Panc1 (cell line): ENCODE measurements at regions not wholly inside any gene's neighbourhood (a gene's known extent, or its start where the extent isn't known, plus 50 kb on each side); places are given as distances from the start of the nearest gene placed in this dataset.

Experiments used
- ATAC-seq: fragments of 200-7000 bp; cut with Tn5 transposase; 2 replicates; pipeline ENCODE4 v1.9.1; 2020; ENCODE audit warnings: mild to moderate bottlenecking, moderate library complexity
- BruUV-seq: library from RNA; stranded (reverse); fragments of 400-500 nt; replicated peaks from 2 replicates; lab custom pipeline; 2021; lab: Mats Ljungman, UMichigan
- CTCF ChIA-PET: fragments of 300-600 bp; sonication (Branson Sonifier 250); formaldehyde crosslinking; loops from one replicate; lab custom pipeline; 2022; ENCODE audit warnings: antibody characterized with exemption; lab: Charles Lee
- POLR2A ChIA-PET: fragments of 300-600 bp; sonication (Branson Sonifier 250); formaldehyde crosslinking; loops from one replicate; lab custom pipeline; 2022; ENCODE audit warnings: antibody characterized with exemption; lab: Charles Lee
- DNase-seq: peaks from one replicate; pipeline ENCODE4 v3.0.0-alpha.2; 2010; ENCODE audit warnings: low read depth, low spot score
- H3K27ac ChIP-seq: 2 replicates; pipeline ENCODE4 v1.5.1; 2011; ENCODE audit warnings: mild to moderate bottlenecking, low read length, inconsistent platforms
- H3K27me3 ChIP-seq: fragments of 200-500 bp; sonication (Bioruptor generic); 2 replicates; pipeline ENCODE4 v1.6.0; 2014; ENCODE audit warnings: low read length, inconsistent platforms; ENCODE audit not compliant: control insufficient read depth, insufficient read depth
- H3K36me3 ChIP-seq: fragments of 200-500 bp; sonication (Bioruptor generic); 2 replicates; pipeline ENCODE4 v1.5.1; 2014; ENCODE audit warnings: inconsistent platforms, mild to moderate bottlenecking, low read length, moderate library complexity; ENCODE audit not compliant: control insufficient read depth, insufficient read depth
- H3K4me1 ChIP-seq: 2 replicates; pipeline ENCODE4 v1.5.1; 2011; ENCODE audit warnings: inconsistent platforms, mild to moderate bottlenecking, low read length, moderate library complexity; ENCODE audit not compliant: control insufficient read depth, insufficient read depth
- H3K4me3 ChIP-seq, 2 experiments: 2 replicates each; pipeline ENCODE4 v1.5.1; 2011 to 2012; ENCODE audit warnings: low read depth in 2 of 2, low read length in 2 of 2, mild to moderate bottlenecking in 2 of 2, inconsistent platforms in 1 of 2, moderate library complexity in 1 of 2
- H3K9me3 ChIP-seq: fragments of 200-500 bp; sonication (Bioruptor generic); 2 replicates; pipeline ENCODE4 v1.5.1; 2014; ENCODE audit warnings: low read depth, mild to moderate bottlenecking, inconsistent platforms, low read length, moderate library complexity; ENCODE audit not compliant: control insufficient read depth, insufficient read depth
- POLR2AphosphoS5 ChIP-seq: IDR thresholded peaks from 2 replicates; pipeline ENCODE4 v1.6.1; 2012; ENCODE audit warnings: mild to moderate bottlenecking, low read depth, low read length, moderate library complexity
- SIN3A ChIP-seq: IDR thresholded peaks from 2 replicates; pipeline ENCODE4 v1.6.1; 2012; ENCODE audit warnings: low read depth, mild to moderate bottlenecking, low read length, moderate library complexity, borderline replicate concordance; ENCODE audit not compliant: insufficient read depth
- TCF7L2 ChIP-seq: IDR thresholded peaks from 2 replicates; pipeline ENCODE4 v1.6.1; 2011; ENCODE audit warnings: mild to moderate bottlenecking, low read depth, low read length, inconsistent platforms
- in situ Hi-C: cut with HindIII; loops from 2 replicates; pipeline ENCODE4 v1.10.0; 2016; ENCODE audit warnings: low sequenced_read_pairs, low pct_unique_long_range_greater_than_20kb
- intact Hi-C: fragments of 100-400 bp; cut with micrococcal nuclease; formaldehyde crosslinking; loops from one replicate; pipeline ENCODE4 v1.10.0; 2022; ENCODE audit not compliant: unreplicated experiment
- TF ChIP-seq, protein P1 (sequence below), 2 experiments: IDR thresholded peaks; 2 replicates each; pipeline ENCODE4 v1.6.1; 2011 to 2012; ENCODE audit warnings: low read depth in 2 of 2, control low read depth in 1 of 2, low read length in 1 of 2, mild to moderate bottlenecking in 1 of 2, moderate library complexity in 1 of 2; ENCODE audit not compliant: insufficient read depth in 1 of 2
- TF ChIP-seq, protein P2 (sequence below): fragments of 450-650 bp; IDR thresholded peaks from 2 replicates; pipeline ENCODE4 v1.5.1; 2017; ENCODE audit warnings: mild to moderate bottlenecking

GRCh38 chr4:126136922-126137781 is 822.4 kb downstream of the FAT4 start:
- POLR2A ChIA-PET, result no interaction called here
- DNase-seq (no peak), ATAC-seq (no peak)
- Histone ChIP-seq H3K36me3 (no peaks in the 10 kb centered on the region), H3K27me3 (no peaks in the 10 kb centered on the region), H3K4me3 (no peak overlapping the region), H3K4me1 (no peaks in the 10 kb centered on the region), H3K27ac (no peak overlapping the region), H3K9me3 (no peaks in the 10 kb centered on the region)
- intact Hi-C loops, result no loop called here
- BruUV-seq, result no TSS peak
- CTCF ChIA-PET, result no interaction called here
- TF ChIP-seq, protein P1, sequence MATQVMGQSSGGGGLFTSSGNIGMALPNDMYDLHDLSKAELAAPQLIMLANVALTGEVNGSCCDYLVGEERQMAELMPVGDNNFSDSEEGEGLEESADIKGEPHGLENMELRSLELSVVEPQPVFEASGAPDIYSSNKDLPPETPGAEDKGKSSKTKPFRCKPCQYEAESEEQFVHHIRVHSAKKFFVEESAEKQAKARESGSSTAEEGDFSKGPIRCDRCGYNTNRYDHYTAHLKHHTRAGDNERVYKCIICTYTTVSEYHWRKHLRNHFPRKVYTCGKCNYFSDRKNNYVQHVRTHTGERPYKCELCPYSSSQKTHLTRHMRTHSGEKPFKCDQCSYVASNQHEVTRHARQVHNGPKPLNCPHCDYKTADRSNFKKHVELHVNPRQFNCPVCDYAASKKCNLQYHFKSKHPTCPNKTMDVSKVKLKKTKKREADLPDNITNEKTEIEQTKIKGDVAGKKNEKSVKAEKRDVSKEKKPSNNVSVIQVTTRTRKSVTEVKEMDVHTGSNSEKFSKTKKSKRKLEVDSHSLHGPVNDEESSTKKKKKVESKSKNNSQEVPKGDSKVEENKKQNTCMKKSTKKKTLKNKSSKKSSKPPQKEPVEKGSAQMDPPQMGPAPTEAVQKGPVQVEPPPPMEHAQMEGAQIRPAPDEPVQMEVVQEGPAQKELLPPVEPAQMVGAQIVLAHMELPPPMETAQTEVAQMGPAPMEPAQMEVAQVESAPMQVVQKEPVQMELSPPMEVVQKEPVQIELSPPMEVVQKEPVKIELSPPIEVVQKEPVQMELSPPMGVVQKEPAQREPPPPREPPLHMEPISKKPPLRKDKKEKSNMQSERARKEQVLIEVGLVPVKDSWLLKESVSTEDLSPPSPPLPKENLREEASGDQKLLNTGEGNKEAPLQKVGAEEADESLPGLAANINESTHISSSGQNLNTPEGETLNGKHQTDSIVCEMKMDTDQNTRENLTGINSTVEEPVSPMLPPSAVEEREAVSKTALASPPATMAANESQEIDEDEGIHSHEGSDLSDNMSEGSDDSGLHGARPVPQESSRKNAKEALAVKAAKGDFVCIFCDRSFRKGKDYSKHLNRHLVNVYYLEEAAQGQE (IDR thresholded peaks at IDR 0.05; ENCODE audit: insufficient read depth in 1 of 2, low read depth in 2 of 2, low read length in 1 of 2), result no peak
- TF ChIP-seq, protein P2, sequence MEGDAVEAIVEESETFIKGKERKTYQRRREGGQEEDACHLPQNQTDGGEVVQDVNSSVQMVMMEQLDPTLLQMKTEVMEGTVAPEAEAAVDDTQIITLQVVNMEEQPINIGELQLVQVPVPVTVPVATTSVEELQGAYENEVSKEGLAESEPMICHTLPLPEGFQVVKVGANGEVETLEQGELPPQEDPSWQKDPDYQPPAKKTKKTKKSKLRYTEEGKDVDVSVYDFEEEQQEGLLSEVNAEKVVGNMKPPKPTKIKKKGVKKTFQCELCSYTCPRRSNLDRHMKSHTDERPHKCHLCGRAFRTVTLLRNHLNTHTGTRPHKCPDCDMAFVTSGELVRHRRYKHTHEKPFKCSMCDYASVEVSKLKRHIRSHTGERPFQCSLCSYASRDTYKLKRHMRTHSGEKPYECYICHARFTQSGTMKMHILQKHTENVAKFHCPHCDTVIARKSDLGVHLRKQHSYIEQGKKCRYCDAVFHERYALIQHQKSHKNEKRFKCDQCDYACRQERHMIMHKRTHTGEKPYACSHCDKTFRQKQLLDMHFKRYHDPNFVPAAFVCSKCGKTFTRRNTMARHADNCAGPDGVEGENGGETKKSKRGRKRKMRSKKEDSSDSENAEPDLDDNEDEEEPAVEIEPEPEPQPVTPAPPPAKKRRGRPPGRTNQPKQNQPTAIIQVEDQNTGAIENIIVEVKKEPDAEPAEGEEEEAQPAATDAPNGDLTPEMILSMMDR, result no peak
- TF ChIP-seq POLR2AphosphoS5, result no peak
- TF ChIP-seq SIN3A, result no peak
- no peak for TF ChIP-seq TCF7L2
- in situ Hi-C loops, result no loop called here

GRCh38 chr4:126137782-126138170 is 823.0 kb downstream of the FAT4 start:
- no peak for TF ChIP-seq TCF7L2
- TF ChIP-seq, protein P1 (IDR thresholded peaks at IDR 0.05; ENCODE audit: insufficient read depth in 1 of 2, low read depth in 2 of 2, low read length in 1 of 2), result no peak
- no peak for TF ChIP-seq POLR2AphosphoS5
- no peak for TF ChIP-seq SIN3A
- TF ChIP-seq, protein P2, result no peak
- DNase-seq (no peak), ATAC-seq (no peak)
- H3K4me1 ChIP-seq, result no peaks in the 10 kb centered on the region
- H3K36me3 ChIP-seq, result no peaks in the 10 kb centered on the region
- no peaks in the 10 kb centered on the region for H3K9me3 ChIP-seq
- in situ Hi-C loops (no loop called here), intact Hi-C loops (no loop called here)
- H3K27ac ChIP-seq, result no peak overlapping the region
- POLR2A ChIA-PET, result no interaction called here
- H3K27me3 ChIP-seq, result no peaks in the 10 kb centered on the region
- CTCF ChIA-PET, result no interaction called here
- no TSS peak for BruUV-seq
- H3K4me3 ChIP-seq, result no peak overlapping the region
